Inflammatory macrophage treated with lipopolysaccharide for 4 hours (primary cell): ENCODE measurements at regions not wholly inside any gene's neighbourhood (a gene's known extent, or its start where the extent isn't known, plus 50 kb on each side); places are given as distances from the start of the nearest gene placed in this dataset.

Experiments used
- DNase-seq: peaks from one replicate; pipeline ENCODE4 v3.0.0-alpha.2; 2020

GRCh38 chr4:185894481-185894880 is 82.5 kb upstream of the SORBS2 start:
- no peak for DNase-seq

GRCh38 chr4:185895351-185895750 is 83.4 kb upstream of the SORBS2 start:
- no peak for DNase-seq

- no peak for DNase-seq
Measured at GRCh38 chr4:185895866-185896265, 83.9 kb upstream of the SORBS2 start.

GRCh38 chr4:185896817-185897488 is 85.0 kb upstream of the SORBS2 start:
- DNase-seq = no peak

- DNase-seq = no peak
Measured at GRCh38 chr4:185898413-185898812, 86.4 kb upstream of the SORBS2 start.

GRCh38 chr4:185899833-185900232 is 87.8 kb upstream of the SORBS2 start:
- no peak for DNase-seq

- DNase-seq = no peak
Measured at GRCh38 chr4:185902654-185903053, 90.7 kb upstream of the SORBS2 start.

GRCh38 chr4:185903205-185903604 is 91.2 kb upstream of the SORBS2 start:
- DNase-seq = no peak

GRCh38 chr4:185904381-185904780 is 92.4 kb upstream of the SORBS2 start:
- no peak for DNase-seq

- no peak for DNase-seq
Measured at GRCh38 chr4:185909972-185910371, 98.0 kb upstream of the SORBS2 start.

GRCh38 chr4:185911556-185912064 is 99.6 kb upstream of the SORBS2 start:
- no peak for DNase-seq

- DNase-seq = no peak
Measured at GRCh38 chr4:185912779-185913178, 100.8 kb upstream of the SORBS2 start.

GRCh38 chr4:185914583-185915199 is 102.7 kb upstream of the SORBS2 start:
- no peak for DNase-seq

GRCh38 chr4:185915271-185915670 is 103.3 kb upstream of the SORBS2 start:
- no peak for DNase-seq

GRCh38 chr4:185915817-185916216 is 103.8 kb upstream of the SORBS2 start:
- no peak for DNase-seq

GRCh38 chr4:185916231-185916630 is 104.2 kb upstream of the SORBS2 start:
- DNase-seq = no peak

- DNase-seq = no peak
Measured at GRCh38 chr4:185916683-185917082, 104.7 kb upstream of the SORBS2 start.

GRCh38 chr4:185919107-185919506 is 107.1 kb upstream of the SORBS2 start:
- no peak for DNase-seq

- DNase-seq = no peak
Measured at GRCh38 chr4:185920171-185920570, 108.2 kb upstream of the SORBS2 start.

GRCh38 chr4:185920691-185921260 is 108.8 kb upstream of the SORBS2 start:
- no peak for DNase-seq

- DNase-seq = no peak
Measured at GRCh38 chr4:185921583-185922555, 109.9 kb upstream of the SORBS2 start.

- no peak for DNase-seq
Measured at GRCh38 chr4:185924458-185925044, 112.6 kb upstream of the SORBS2 start.

- no peak for DNase-seq
Measured at GRCh38 chr4:185925910-185926360, 113.9 kb upstream of the SORBS2 start.
